ENCODE measurements at regions not wholly inside any gene's neighbourhood (a gene's known extent, or its start where the extent isn't known, plus 50 kb on each side); places are given as distances from the start of the nearest gene placed in this dataset.

DNA sequence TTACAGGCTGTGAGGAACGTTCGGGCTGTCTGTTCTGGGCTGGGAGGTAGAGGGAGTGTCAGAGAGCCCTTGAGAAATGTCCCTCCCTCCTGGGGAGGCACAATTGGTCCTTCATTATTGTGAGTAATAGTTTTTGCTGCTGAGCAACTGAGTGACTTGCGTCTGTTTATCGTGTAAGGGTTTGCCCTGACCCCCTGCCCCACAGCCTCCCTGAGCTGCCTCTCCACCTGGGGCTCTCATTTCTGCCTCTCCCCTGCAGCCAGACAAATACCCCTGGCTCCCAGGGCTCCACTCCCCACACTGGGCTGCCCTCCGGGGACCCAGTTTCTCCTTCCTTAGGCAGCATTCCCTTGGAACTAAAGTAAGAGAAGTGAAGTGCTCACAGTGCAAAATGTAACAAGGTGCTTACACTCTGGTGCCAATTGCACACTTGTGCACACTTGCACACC, 174.9 kb upstream of the MVB12B start:
- TF ChIP-seq POLR2A (IDR thresholded peaks at IDR 0.05; ENCODE audit: low read length) = no peak
- no peak for TF ChIP-seq GATA1 (IDR thresholded peaks at IDR 0.05; ENCODE audit: low read depth, low read length)

Data from erythroblast (primary cell).